ENCODE measurements at regions not wholly inside any gene's neighbourhood (a gene's known extent, or its start where the extent isn't known, plus 50 kb on each side); places are given as distances from the start of the nearest gene placed in this dataset.

DNA sequence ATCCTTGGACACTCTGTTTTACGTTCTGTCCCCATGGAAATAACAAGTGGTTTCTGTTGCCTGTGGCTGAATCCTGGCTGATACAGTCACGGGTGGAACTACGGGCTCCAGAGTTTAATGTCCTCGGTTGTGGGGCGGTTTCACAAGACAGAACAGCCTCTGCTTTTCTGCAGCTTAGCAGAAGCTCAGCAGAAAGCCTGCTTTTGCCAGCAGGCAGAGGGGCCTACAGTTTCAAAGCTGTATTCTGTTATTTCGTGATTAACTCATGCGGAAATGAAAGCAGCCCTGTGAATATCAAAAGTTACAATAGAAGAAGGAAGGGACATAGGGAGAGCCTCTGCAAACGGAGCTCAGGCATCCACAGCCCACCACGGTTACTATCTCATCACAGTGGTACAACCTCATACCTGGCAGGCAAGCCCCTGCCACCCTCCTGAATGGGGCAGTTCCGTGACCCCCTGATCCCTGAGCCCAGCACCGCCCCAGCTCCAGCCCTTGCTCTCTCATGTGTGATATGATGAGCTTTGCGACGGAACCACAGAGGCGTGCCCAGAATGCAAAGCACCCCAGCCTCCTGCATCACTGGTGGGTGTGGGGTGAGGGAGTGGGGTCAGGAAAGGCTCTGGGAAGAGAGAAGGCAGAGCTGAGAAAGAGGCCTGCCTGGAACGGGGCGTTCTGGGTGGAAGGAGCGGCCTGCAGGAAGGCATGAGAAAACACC, 360.6 kb downstream of the BRD1 start:
- Histone ChIP-seq H3K27me3 (ENCODE audit: control insufficient read depth, insufficient read depth, low read length) (no peaks in the 10 kb centered on the region), H3K4me3 (ENCODE audit: low read depth, low read length) (no peak overlapping the region), H3K36me3 (ENCODE audit: control insufficient read depth, insufficient read depth, low read length) (no peaks in the 10 kb centered on the region), H3K4me1 (ENCODE audit: control insufficient read depth, insufficient read depth, low read length, poor library complexity, severe bottlenecking) (no peaks in the 10 kb centered on the region), H3K9me3 (ENCODE audit: control insufficient read depth in 2 of 2, low read length in 2 of 2) (no peaks in the 10 kb centered on the region), H3K27ac (ENCODE audit: insufficient read depth, low read length, poor library complexity, severe bottlenecking) (no peak overlapping the region)
- ATAC-seq (ENCODE audit: low read depth in 2 of 2) (no peak), DNase-seq (no peak)
- peaks cover 0 to 4% (median 0%) of the 10 kb centered on the region in 4 donors for H3K4me1 Mint-ChIP-seq
- H3K36me3 Mint-ChIP-seq, result no peaks in the 10 kb centered on the region
- H3K4me3 Mint-ChIP-seq, result no peak overlapping the region
- H3K27ac Mint-ChIP-seq, result no peak overlapping the region
- H3K27me3 Mint-ChIP-seq, result peaks cover 5% of the 10 kb centered on the region
- H3K9me3 Mint-ChIP-seq, result no peaks in the 10 kb centered on the region

DNA sequence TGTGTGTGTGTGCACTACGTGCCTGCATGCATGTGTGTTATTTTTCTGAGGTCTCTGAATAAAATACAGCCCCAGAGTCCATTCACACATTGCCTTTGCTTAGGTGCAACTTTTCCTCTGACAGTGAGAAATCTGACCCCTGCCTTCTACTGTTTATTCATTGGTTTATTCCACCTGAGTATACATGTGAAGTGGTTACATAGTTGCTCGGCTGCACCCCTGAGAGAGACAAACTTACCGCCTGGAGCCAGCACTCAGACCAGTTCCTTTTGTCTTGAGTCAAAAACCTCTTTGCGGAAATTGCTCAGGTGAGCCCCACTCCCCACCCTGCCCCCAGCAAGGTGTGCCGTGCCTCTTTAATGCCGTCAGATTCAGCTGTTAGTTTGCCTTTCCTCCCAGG, 363.6 kb downstream of the BRD1 start:
- no peak overlapping the region for H3K4me3 ChIP-seq (ENCODE audit: low read depth, low read length)
- Mint-ChIP-seq H3K27ac (no peak overlapping the region), H3K27me3 (peaks cover 5% of the 10 kb centered on the region), H3K36me3 (no peaks in the 10 kb centered on the region), H3K4me3 (no peak overlapping the region), H3K9me3 (no peaks in the 10 kb centered on the region), H3K4me1 (peaks cover 0 to 4% (median 0%) of the 10 kb centered on the region in 4 donors)
- H3K27me3 ChIP-seq (ENCODE audit: control insufficient read depth, insufficient read depth, low read length), result no peaks in the 10 kb centered on the region
- DNase-seq (no peak), ATAC-seq (ENCODE audit: low read depth in 2 of 2) (no peak)
- H3K9me3 ChIP-seq (ENCODE audit: control insufficient read depth in 2 of 2, low read length in 2 of 2), result no peaks in the 10 kb centered on the region
- no peaks in the 10 kb centered on the region for H3K36me3 ChIP-seq (ENCODE audit: control insufficient read depth, insufficient read depth, low read length)
- H3K27ac ChIP-seq (ENCODE audit: insufficient read depth, low read length, poor library complexity, severe bottlenecking), result no peak overlapping the region
- no peaks in the 10 kb centered on the region for H3K4me1 ChIP-seq (ENCODE audit: control insufficient read depth, insufficient read depth, low read length, poor library complexity, severe bottlenecking)

- Mint-ChIP-seq H3K4me1 (peaks cover 0 to 4% (median 1%) of the 10 kb centered on the region in 4 donors), H3K36me3 (no peaks in the 10 kb centered on the region), H3K27ac (no peak overlapping the region), H3K27me3 (no peaks in the 10 kb centered on the region), H3K9me3 (no peaks in the 10 kb centered on the region), H3K4me3 (no peak overlapping the region)
- no peaks in the 10 kb centered on the region for H3K9me3 ChIP-seq (ENCODE audit: control insufficient read depth in 2 of 2, low read length in 2 of 2)
- DNase-seq, result peak in 1 of 3 donors; percentile 29
- no peaks in the 10 kb centered on the region for H3K4me1 ChIP-seq (ENCODE audit: control insufficient read depth, insufficient read depth, low read length, poor library complexity, severe bottlenecking)
- H3K4me3 ChIP-seq (ENCODE audit: low read depth, low read length), result no peak overlapping the region
- no peaks in the 10 kb centered on the region for H3K36me3 ChIP-seq (ENCODE audit: control insufficient read depth, insufficient read depth, low read length)
- ATAC-seq (ENCODE audit: low read depth in 2 of 2), result no peak
- H3K27ac ChIP-seq (ENCODE audit: insufficient read depth, low read length, poor library complexity, severe bottlenecking), result no peak overlapping the region
- H3K27me3 ChIP-seq (ENCODE audit: control insufficient read depth, insufficient read depth, low read length), result no peaks in the 10 kb centered on the region
These were observed 364.9 kb downstream of the BRD1 start for GRCh38 chr22:49462795-49463194.

DNA sequence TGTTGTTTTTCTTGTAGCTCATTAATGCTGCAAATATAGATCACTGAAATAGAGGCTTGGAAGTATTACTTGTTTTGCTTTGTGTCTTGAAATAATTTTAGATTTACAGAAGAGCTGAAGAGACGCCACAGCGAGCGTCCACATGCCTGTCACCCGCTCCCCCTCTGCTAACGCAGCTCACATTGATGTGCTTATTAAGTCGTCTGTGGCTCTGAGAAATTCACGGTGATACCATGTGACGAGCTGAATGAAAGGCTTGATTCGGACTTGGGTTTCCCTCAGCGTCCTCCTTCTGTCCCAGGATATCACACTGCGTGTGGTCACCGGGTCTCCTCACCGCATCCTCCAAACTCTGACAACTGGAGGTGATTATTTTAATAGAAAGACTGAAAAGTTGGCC, 365.4 kb downstream of the BRD1 start:
- Histone ChIP-seq H3K4me1 (ENCODE audit: control insufficient read depth, insufficient read depth, low read length, poor library complexity, severe bottlenecking) (no peaks in the 10 kb centered on the region), H3K27ac (ENCODE audit: insufficient read depth, low read length, poor library complexity, severe bottlenecking) (no peak overlapping the region), H3K36me3 (ENCODE audit: control insufficient read depth, insufficient read depth, low read length) (no peaks in the 10 kb centered on the region), H3K27me3 (ENCODE audit: control insufficient read depth, insufficient read depth, low read length) (no peaks in the 10 kb centered on the region), H3K4me3 (ENCODE audit: low read depth, low read length) (no peak overlapping the region), H3K9me3 (ENCODE audit: control insufficient read depth in 2 of 2, low read length in 2 of 2) (no peaks in the 10 kb centered on the region)
- Mint-ChIP-seq H3K9me3 (no peaks in the 10 kb centered on the region), H3K4me1 (peaks cover 0 to 4% (median 1%) of the 10 kb centered on the region in 4 donors), H3K27me3 (no peaks in the 10 kb centered on the region), H3K27ac (no peak overlapping the region), H3K4me3 (no peak overlapping the region), H3K36me3 (no peaks in the 10 kb centered on the region)
- no peak for DNase-seq
- ATAC-seq (ENCODE audit: low read depth in 2 of 2), result no peak

DNA sequence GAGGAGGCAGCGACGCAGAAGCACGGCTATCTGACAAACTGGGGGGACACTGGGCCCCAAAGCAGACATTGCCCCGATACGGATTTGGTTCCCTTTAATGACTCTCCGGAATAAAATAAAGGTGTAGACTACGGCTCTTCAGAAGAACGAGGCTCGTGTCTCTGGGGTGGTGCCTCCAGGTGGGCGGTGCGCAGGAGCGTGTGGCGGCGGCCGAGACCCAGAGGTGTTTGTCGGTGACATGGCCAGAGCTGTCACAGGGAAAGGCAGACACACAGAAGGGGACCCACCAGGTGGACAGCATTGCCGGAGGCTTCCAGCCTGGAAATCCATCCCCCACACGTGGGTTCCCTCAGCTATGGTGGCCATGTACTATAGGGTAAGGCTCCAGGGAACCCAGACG, 366.0 kb downstream of the BRD1 start:
- H3K4me3 ChIP-seq (ENCODE audit: low read depth, low read length), result no peak overlapping the region
- H3K9me3 ChIP-seq (ENCODE audit: control insufficient read depth in 2 of 2, low read length in 2 of 2), result no peaks in the 10 kb centered on the region
- no peaks in the 10 kb centered on the region for H3K36me3 ChIP-seq (ENCODE audit: control insufficient read depth, insufficient read depth, low read length)
- H3K4me1 Mint-ChIP-seq, result peaks cover 0 to 4% (median 1%) of the 10 kb centered on the region in 4 donors
- DNase-seq, result no peak
- H3K9me3 Mint-ChIP-seq, result no peaks in the 10 kb centered on the region
- H3K4me3 Mint-ChIP-seq, result no peak overlapping the region
- no peaks in the 10 kb centered on the region for H3K4me1 ChIP-seq (ENCODE audit: control insufficient read depth, insufficient read depth, low read length, poor library complexity, severe bottlenecking)
- ATAC-seq (ENCODE audit: low read depth in 2 of 2), result no peak
- no peaks in the 10 kb centered on the region for H3K27me3 Mint-ChIP-seq
- H3K27me3 ChIP-seq (ENCODE audit: control insufficient read depth, insufficient read depth, low read length), result no peaks in the 10 kb centered on the region
- no peak overlapping the region for H3K27ac Mint-ChIP-seq
- H3K27ac ChIP-seq (ENCODE audit: insufficient read depth, low read length, poor library complexity, severe bottlenecking), result no peak overlapping the region
- H3K36me3 Mint-ChIP-seq, result no peaks in the 10 kb centered on the region

GRCh38 chr22:49460592-49461281, 366.9 kb downstream of the BRD1 start:
- Histone ChIP-seq H3K36me3 (ENCODE audit: control insufficient read depth, insufficient read depth, low read length) (no peaks in the 10 kb centered on the region), H3K4me1 (ENCODE audit: control insufficient read depth, insufficient read depth, low read length, poor library complexity, severe bottlenecking) (no peaks in the 10 kb centered on the region), H3K9me3 (ENCODE audit: control insufficient read depth in 2 of 2, low read length in 2 of 2) (no peaks in the 10 kb centered on the region), H3K27me3 (ENCODE audit: control insufficient read depth, insufficient read depth, low read length) (no peaks in the 10 kb centered on the region), H3K27ac (ENCODE audit: insufficient read depth, low read length, poor library complexity, severe bottlenecking) (no peak overlapping the region), H3K4me3 (ENCODE audit: low read depth, low read length) (no peak overlapping the region)
- H3K4me3 Mint-ChIP-seq, result no peak overlapping the region
- H3K9me3 Mint-ChIP-seq, result no peaks in the 10 kb centered on the region
- DNase-seq (no peak), ATAC-seq (ENCODE audit: low read depth in 2 of 2) (no peak)
- peaks cover 0 to 4% (median 1%) of the 10 kb centered on the region in 4 donors for H3K4me1 Mint-ChIP-seq
- H3K27me3 Mint-ChIP-seq, result no peaks in the 10 kb centered on the region
- H3K27ac Mint-ChIP-seq, result no peak overlapping the region
- H3K36me3 Mint-ChIP-seq, result no peaks in the 10 kb centered on the region

DNA sequence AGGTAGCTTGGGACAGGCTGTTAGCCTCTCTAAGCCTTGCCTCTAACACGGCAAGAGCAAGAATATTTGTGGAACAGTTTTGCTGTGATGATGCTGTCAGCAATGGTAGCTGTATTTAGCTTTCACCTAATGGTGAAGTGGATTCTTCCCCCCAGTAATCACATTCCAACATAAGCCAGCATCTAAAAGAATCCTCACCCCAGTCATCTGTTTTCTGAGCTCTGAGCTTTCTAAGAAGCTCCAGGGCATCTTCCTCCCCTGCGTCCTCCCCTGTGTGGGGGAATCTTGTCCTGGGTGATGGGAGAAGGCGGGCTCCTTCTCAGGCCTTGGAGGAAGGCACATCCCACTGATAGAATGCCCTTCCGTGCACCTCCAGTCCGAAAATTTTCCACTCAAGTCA, 367.6 kb downstream of the BRD1 start:
- Mint-ChIP-seq H3K27me3 (no peaks in the 10 kb centered on the region), H3K27ac (no peak overlapping the region), H3K9me3 (no peaks in the 10 kb centered on the region), H3K4me1 (peaks cover 0 to 3% (median 1%) of the 10 kb centered on the region in 4 donors), H3K36me3 (no peaks in the 10 kb centered on the region), H3K4me3 (no peak overlapping the region)
- H3K4me3 ChIP-seq (ENCODE audit: low read depth, low read length), result no peak overlapping the region
- no peaks in the 10 kb centered on the region for H3K4me1 ChIP-seq (ENCODE audit: control insufficient read depth, insufficient read depth, low read length, poor library complexity, severe bottlenecking)
- ATAC-seq (ENCODE audit: low read depth in 2 of 2) (no peak), DNase-seq (no peak)
- no peak overlapping the region for H3K27ac ChIP-seq (ENCODE audit: insufficient read depth, low read length, poor library complexity, severe bottlenecking)
- H3K36me3 ChIP-seq (ENCODE audit: control insufficient read depth, insufficient read depth, low read length), result no peaks in the 10 kb centered on the region
- no peaks in the 10 kb centered on the region for H3K27me3 ChIP-seq (ENCODE audit: control insufficient read depth, insufficient read depth, low read length)
- H3K9me3 ChIP-seq (ENCODE audit: control insufficient read depth in 2 of 2, low read length in 2 of 2), result no peaks in the 10 kb centered on the region

DNA sequence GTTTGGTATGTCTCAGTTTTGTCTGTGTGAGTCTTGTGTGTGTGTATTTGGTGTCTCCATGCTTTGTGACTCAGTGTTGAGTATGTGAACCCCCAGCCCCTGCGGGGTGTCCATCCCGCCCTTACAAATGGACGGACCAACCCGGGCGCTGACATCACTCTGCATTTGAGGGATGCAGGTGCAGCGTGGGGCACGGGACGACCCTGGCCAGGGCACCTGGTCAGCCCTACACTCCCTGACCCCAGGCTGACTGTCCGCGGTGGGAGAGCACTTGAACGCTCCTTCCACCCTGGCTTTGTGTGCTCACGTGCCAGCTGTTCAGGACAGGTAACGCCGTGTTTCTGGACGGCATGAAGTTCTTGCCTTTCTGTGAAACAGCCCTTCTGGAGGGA, 369.0 kb downstream of the BRD1 start:
- Mint-ChIP-seq H3K4me1 (peaks cover 0 to 3% (median 0%) of the 10 kb centered on the region in 4 donors), H3K4me3 (no peak overlapping the region), H3K36me3 (no peaks in the 10 kb centered on the region), H3K27me3 (no peaks in the 10 kb centered on the region), H3K9me3 (no peaks in the 10 kb centered on the region), H3K27ac (no peak overlapping the region)
- Histone ChIP-seq H3K27ac (ENCODE audit: insufficient read depth, low read length, poor library complexity, severe bottlenecking) (no peak overlapping the region), H3K4me1 (ENCODE audit: control insufficient read depth, insufficient read depth, low read length, poor library complexity, severe bottlenecking) (no peaks in the 10 kb centered on the region), H3K27me3 (ENCODE audit: control insufficient read depth, insufficient read depth, low read length) (no peaks in the 10 kb centered on the region), H3K4me3 (ENCODE audit: low read depth, low read length) (no peak overlapping the region), H3K36me3 (ENCODE audit: control insufficient read depth, insufficient read depth, low read length) (no peaks in the 10 kb centered on the region), H3K9me3 (ENCODE audit: control insufficient read depth in 2 of 2, low read length in 2 of 2) (no peaks in the 10 kb centered on the region)
- DNase-seq (no peak), ATAC-seq (ENCODE audit: low read depth in 2 of 2) (no peak)
